ENCODE measurements at regions not wholly inside any gene's neighbourhood (a gene's known extent, or its start where the extent isn't known, plus 50 kb on each side); places are given as distances from the start of the nearest gene placed in this dataset.

DNA sequence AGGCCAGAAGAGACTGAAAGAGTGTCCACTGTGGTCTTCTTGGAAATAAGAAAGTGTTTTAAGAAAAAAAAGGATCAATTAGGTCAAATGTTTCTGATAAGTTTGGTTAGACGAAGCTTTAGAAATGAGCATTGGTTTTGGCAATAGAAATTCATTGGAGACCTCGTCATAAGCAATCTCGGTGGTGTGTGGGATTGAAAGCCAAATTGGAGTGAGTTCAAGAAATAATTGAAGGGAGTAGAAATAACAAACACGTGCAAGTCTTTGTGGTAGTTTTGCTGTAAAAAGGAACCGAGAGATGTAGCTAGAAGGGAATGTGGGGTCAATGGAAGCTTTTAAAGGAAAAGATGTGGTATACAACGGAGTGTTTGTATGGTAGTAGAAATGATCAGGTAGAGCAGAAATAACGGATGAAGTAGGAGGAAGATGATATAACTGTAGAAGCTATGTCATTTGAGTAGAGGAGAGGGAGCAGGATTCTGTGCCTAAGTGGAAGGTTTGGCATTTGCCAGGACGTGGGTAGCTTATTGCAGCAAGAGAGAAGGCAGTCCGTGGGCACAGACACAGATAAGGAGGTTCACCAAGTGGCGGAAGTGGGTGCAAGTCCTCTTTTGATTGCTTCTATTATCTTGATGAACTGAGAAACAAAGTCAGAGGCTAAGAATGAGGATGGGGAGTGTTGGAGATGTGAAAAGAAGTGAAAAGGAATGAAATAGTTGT, 146.2 kb downstream of the DACT1 start:
- DNase-seq (ENCODE audit: low read depth) = no peak

DNA sequence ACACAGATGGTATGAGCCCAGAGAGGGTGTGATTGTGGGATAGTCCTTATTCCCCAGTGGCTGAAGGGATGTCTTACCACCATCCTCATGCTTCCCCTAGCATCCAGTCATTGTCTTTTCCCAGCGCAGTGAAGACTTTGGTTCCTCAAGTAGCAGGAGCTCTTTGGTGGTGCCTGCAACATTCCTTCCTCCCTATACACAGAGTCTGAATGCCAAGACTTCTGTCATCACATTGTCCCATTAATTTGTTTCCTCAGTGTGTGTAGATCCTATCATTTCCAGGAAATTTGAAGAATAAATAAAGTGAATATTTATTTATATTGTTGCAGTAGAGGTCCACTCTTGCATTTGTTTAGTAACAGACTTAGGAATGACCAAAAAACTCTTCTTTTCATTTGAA, 147.2 kb downstream of the DACT1 start:
- no peak for DNase-seq (ENCODE audit: low read depth)

DNA sequence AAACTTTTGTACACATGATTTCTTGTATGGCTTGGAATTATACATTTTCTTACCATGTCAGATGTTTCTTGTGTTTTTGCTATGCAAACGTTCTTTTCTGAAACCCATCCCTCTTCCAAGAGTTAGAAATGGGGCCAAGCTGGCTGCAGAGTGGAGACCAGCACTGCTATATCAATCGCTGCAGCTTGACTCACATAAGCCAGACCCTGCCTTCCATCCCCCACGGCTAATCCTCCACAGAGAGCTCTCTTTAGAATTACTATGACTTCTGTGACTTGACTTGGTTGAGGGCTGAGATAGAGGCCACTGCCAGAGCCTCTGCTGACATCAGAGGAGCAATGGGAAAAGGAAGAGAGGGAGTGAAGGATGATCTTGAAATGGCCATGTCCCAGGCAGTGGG, 147.9 kb downstream of the DACT1 start:
- DNase-seq (ENCODE audit: low read depth) = no peak

DNA sequence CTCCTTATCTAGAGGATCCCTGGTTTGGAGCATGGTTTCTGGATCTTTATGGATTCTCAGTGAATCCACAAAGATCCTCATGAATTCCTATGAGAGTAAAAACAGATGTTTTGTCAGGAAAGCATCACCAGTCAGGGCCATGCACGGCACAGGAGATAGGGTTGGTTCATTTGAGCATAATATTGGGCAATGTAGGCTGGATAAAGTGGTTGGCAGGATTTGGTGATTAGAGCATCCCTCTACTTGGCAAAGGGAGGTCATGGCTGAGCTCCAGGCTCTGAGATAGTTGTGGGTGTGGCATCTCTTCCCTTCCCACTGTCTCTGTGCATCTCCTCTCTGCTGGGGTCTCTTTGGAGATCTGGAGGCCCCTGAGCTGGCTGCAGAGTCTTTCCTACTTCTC, 149.8 kb downstream of the DACT1 start:
- DNase-seq (ENCODE audit: low read depth) = no peak

DNA sequence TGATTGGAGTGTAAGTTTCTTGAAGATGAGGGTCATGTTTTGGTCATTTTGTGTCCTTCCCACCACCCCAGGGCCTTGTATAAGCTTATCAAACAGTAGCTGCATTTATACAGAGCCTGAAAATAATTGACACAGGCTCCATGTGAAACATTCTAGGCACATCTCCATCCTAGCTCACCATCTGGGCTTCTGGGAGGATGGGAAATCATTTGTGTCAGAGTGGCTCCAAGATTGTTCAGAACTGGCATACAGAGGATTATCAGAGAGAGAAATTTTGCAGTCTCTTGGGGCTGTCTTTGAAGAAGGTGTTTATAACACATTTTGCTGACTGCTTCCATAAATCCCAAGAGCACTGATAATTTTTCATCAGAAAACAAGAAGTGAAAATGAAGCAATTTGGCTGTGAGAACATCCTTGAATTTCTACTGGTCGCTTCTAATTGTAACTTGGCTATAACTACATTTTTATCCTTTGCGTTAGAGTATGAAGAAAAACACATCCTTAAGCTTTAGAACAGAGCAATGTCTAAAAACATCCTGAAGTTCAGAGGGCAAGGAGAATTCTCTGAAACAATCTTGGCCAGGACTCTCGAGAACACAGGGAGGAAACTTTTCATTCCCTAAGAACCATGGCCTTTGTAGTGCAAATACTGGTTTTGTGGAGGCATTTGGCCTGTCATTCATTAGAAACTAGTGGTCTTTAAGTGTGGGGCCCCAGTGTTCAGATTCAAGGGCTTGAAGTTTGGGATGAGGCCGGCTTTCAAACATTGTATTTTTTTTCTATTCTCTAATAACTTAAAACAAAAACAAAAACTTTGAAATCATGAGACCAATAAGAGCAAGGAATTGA, 151.1 kb downstream of the DACT1 start:
- DNase-seq (ENCODE audit: low read depth) = no peak

DNA sequence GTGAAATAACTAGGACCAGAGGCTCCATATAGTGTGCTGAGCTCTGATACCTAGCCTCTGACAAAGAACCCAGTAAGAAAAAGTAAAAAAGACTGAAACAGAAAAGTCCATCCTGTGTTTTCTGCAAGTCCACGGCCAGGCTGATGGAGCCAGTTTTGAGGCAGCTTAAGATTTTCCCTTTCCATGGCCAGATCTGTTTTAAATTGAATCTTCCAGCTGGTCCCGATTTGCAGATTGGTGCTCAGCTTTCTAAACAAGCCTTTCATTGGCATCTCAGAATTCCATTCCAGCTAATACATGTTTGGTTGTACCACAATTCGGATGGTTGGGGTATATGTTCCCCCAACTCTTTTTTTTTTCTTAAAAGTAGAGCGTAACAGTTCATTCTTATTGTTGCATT, 152.0 kb downstream of the DACT1 start:
- DNase-seq (ENCODE audit: low read depth) = no peak

DNA sequence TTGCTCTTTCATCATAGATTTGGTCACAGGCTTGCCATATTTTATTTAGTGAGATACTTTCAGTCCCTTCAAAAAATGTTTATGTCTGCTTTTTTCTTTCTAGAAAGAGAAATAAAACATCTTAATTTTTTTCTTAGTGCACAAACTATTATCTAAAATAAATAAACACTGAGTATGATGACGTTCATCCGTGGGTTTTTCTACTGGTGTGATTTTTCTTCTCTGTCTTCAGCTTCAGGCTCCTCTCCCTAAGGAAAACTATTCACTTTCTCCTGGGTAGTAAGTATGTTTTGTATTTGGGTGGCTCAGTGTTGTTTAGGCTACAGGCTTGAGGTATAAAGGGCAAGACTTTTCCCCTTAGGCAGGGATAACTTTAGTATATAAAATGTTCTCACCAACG, 154.7 kb downstream of the DACT1 start:
- no peak for DNase-seq (ENCODE audit: low read depth)

DNA sequence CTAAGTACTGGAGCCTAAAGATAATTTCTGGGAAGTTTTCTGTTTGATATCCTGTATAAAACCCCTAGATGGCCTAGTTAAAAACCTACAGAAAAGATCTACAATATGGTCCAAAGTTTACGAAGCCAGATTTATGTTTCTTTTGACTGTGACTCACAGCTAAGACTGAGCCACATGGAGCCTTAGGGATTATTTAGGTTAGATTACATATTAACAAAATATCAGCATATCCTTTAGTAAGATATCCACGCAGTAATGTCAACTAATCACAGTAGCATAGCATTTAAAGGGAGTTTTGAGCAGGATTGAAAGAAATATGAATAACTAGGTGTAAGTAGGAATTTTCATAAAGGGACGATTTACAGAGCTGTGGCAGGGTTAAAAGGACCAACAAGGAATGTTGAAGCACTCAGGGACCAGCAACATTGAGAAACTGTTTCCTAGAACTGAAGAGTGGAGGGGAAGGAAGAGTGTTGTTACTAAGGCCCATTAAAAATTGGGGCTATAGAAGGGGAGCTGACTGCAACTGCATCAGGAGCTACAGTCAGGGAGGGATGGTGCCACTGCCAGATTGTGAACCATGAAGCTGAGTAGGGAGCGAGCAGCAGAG, 155.5 kb downstream of the DACT1 start:
- DNase-seq (ENCODE audit: low read depth) = no peak

DNA sequence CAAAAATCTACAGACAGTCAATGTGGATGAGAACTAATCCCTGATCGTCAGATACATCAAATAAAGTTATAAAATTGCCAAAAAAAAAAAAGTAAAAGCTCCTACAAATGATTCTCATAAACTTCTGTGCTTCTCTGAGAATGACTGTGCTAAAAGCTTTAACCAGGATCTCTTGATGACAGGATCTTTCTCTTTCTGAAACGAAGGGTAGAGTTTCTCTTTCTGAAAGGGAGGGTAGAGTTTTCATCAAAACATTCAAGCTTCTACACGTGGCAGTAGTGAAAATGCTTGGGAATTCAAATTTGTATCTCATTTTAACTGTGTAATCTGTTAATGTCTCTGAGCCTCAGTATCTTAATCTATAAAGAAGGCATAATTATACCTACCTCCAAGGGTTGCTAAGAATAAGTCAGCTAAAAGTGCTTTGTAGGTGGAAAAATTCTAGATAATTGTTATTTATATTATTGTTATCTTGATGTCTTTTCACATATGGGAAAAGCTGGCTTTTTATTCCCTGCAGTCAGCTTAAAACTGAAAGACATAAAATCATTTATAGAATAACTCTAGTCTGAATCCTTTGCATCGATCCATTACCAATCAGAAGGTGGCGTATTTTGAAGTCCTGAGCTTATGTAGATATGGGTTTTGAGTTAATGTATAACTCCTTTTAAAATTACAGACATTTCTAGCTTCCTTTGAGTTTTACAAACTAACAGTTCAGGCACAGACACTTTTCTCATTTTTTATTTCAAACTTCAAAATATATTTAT, 157.4 kb downstream of the DACT1 start:
- no peak for DNase-seq (ENCODE audit: low read depth)

DNA sequence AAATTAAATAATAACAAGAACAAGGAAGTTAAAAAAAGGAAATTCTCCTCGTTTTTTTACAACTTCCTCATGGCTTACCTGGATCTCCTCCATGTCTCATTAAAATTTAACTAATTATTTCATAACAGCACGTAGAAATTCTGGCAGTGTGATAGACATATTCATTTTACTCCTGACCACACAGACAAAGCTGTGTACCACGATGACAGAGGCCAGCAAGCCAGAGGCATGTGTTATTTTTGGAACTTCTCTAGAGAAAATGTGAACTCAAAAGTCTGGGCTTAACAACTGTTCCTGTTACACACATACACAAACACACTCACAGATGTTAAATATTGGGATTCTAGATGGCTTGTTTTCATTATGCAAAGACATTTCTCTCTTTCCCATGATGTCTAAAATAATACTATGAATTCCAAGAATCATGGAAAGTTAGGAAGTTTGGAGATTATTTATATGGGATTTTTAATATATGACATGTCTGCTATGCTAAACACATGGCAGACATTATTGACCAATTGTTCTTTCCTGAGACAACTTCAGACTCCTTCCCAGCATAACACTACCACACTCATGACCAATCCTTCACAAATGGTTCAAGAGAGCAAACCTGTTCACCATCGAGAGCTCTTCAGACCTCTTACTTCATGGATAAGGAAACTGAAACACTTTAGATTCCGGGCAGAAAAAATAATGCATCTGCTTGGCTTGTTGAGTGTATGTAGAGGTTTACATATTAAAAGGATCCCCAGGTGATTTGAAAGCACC, 158.7 kb downstream of the DACT1 start:
- no peak for DNase-seq (ENCODE audit: low read depth)

DNA sequence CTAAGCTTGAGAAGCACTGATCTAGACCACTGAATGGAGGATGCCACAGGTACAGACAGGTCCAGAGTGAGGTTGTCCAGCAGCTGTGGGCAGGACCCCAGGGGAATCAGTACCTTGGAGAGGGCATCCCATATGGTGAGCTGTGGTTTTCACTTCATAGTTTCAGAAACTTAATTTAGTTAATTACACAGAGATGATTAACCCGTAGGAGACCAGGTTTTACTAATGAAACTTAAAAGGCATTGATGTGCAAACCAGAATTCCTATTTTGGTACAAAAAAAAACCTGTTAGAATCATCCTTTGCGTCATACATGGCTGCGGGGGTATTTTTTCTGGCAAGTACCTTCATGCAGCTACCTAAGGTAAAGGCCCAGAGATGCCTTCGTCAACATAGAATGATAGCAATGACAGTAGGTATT, 159.3 kb downstream of the DACT1 start:
- DNase-seq (ENCODE audit: low read depth) = no peak

DNA sequence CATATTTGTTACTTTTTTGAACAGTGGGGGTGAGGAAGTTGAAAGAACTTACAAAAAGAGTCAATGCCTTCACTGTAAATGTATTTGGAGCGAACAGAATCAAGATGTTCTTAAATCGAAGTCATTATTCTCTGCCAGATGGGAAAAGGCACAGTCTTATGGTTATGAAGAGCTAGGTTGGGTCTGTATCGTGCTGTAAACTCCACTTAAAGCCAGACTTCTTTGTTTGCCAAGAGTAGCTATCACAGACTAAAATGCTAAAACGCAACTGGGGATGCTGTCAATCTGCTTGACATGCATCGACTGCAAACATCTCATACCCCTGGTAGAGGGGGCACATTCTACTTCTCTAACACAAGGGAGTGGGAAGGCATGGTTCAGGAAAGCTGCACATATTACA, 160.4 kb downstream of the DACT1 start:
- no peak for DNase-seq (ENCODE audit: low read depth)

DNA sequence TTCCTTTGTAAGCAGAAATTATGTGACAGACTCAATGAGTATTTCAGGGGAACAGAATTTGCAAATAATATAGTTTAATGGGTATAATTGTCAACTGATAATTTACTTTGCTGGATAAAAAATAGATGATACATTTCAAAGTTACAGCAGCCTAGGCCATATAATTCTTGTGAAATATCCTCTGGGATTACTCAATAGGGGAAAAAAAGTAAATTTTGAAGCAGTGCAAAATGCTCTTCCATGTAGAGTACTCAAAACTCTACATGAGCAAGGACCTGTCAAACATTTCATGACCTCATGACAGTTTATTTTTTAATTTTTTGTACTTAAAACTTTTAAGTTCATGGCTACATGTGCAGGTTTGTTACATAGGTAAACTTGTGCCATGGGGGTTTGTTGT, 163.3 kb downstream of the DACT1 start:
- DNase-seq (ENCODE audit: low read depth) = no peak

DNA sequence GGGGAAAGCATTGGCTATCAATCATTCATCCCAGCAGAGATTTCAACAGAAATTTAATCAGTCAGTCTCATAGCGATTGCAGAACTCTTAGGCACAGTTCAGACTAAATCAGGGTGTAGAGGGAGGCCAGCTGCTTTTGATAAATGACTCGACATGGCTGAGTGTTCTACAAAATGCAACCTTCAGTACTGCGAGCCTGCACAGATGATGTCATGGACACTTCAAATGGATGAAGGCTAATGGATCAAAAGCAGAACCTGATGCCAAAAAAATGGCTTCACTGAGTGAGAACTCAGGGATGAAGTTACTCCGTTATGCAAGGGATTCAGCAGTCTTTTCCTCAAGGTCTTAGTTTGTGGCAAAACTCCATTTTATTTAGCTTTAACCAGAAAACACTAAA, 167.3 kb downstream of the DACT1 start:
- no peak for DNase-seq (ENCODE audit: low read depth)

DNA sequence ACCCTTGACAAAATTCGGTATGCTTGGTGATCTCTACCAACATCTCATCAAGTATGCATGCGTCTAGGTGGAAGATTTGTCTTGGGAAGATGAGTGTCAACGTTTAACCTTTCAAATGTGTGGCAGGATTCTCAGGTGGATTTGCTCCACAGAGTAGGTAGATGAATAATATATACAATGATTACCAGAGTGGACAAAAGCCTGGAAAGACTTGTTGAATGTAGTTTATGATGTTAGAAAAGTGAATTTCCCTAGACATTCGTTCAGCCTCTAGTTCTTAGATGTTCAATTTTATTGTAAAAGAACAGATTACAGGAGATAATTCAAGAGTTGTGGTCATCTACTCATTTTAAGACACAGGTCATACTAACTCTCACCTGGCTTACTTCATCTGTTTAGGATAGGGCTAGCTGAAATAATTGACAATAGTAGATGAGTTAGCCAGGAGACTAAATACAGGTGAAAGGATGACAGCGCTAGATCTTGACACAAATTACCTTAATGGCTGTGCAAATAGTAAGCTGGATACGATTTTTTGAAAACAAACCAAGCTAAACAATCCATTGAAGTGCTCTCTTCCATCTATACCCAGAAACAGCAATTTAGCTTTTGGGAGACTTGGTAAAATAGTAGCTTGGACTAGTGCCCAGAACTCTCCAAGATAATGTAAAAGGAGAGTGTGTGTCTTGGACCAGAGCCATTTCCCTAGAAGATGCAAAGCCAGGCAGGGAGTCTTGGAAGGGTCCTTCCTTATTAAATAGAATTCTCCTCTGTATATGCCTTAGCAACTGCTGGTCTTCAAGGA, 168.0 kb downstream of the DACT1 start:
- no peak for DNase-seq (ENCODE audit: low read depth)

DNA sequence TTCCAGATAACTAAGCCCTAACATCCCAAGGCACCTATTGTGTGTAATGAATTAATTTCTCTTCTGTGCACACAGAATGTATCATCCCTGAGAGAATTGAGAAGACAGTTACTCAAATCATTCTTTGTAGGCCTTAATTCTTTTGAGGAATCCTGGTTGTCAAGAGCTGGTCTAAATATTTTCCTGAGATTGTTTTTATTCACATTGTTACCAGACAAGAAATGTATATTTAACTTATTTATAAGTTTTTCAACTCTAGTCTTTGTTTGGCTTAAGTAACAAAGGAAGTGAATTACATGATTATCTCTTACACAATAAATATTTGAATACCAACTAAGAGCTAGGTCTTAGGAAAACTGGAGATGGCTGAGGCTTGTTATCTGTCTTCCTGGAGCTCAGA, 169.4 kb downstream of the DACT1 start:
- DNase-seq (ENCODE audit: low read depth) = no peak

DNA sequence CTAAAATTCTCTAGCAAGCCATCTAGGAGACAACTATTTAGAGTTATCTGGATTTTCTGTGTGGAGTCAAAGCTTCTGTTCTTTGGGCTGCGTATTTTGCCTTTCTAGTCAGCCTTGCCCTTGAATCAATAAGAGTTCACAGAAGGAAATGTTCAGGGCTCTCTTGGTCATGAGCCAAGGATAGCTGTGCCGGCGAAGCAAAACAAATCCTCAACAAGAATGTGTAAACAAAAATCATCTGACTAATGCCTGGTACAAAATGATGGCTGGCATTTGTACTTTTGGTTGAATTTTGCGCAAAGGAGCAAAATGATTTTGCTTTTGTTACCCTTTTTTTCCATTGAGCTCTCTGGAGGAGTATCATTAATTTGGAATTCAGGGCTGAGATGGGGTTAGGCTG, 171.1 kb downstream of the DACT1 start:
- DNase-seq (ENCODE audit: low read depth) = no peak

DNA sequence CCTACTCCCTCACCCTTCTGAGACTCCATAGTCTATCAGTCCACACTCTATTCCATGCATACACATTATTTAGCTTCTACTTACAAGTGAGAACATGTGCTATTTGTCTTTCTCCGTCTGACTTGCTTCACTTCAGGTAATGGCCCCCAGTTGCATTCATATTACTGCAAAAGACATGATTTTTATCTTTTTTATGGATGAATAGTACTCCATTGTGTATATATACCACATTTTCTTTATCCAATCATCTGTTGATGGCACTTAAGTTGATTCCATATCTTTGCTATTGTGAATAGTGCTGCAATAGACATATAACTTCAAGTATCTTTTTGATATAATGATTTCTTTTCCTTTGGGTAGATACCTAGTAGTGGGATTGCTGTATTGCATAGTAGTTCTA, 171.8 kb downstream of the DACT1 start:
- DNase-seq (ENCODE audit: low read depth) = no peak

DNA sequence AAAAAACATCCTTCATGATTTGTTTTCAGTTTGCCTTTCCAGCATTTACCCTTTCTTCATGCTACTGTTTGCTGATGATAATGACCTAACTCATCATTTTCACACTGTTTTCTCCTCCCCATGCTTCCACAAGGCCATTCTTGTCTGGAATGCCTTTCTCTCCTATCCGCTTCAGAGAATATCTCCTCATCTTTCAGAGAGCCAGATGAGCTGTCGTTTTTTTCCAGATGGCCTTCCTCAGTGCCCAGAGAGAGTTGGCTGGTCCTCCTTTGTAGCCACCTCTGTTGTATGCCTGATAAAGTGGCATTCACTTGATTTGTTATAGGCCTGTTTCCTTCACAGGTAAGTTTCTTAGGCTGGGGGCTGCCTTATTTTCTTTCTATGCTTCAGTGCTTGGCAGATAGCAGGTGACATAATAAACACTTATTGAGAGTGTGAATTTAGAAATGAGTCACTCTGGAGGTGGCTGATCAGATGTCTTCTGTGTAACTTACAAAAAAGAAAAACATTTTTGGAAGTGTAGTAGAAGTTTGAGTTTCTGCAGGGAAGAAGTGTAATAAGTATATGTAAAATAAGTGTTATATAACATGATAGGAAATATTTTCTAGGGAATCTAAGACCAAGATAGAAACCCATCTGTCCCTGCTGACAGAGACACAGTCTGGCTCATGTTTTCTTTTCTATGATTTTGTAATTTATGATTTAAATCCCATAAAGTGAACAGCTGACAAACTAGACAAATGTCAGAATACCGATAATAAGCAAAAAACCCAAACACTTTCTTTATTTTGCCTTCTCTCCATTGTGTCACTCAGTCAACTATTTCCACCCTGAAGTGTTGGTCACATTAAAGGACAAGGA, 174.5 kb downstream of the DACT1 start:
- DNase-seq (ENCODE audit: low read depth) = no peak

DNA sequence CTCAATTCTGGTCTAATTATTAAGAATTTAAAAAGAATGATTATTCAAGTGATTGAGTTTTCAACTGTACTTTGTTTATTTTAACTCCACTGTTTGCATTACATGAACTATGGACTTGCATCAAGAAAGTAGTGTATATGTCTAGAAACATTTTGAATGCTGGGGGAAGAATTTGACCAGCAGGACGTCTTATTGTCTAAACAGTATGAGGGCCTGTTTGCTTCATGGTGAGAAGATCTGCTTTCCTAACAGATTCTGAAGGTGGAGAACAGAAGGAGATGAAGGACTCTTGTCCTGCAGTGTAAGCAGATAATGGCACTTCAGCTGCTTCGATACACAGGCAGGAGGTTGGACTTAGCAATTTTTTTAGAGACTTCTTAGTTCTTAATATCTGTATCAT, 176.0 kb downstream of the DACT1 start:
- no peak for DNase-seq (ENCODE audit: low read depth)

Measured in activated T-cell treated with anti-CD3 and anti-CD28 coated beads for 48 hours (primary cell).